Gastrocnemius medialis (tissue), 4 donors: ENCODE measurements at regions not wholly inside any gene's neighbourhood (a gene's known extent, or its start where the extent isn't known, plus 50 kb on each side); places are given as distances from the start of the nearest gene placed in this dataset.

Source experiments
- POLR2A ChIP-seq, 2 donors: fragments of 450-650 bp; IDR thresholded peaks; one replicate each; pipeline ENCODE4 v1.6.1; 2017; ENCODE audit warnings: antibody characterized with exemption in 2 of 2, mild to moderate bottlenecking in 2 of 2, moderate library complexity in 2 of 2
- TF ChIP-seq, protein P1 (sequence below), 5 experiments: fragments of 450-650 bp in 3 of 5; fragments of 200-600 bp in 2 of 5; sonication (generic) in 2 of 5; IDR thresholded peaks in 4 of 5; conservative IDR thresholded peaks in 1 of 5; 1 replicate in 4 of 5; 2 replicates in 1 of 5; pipeline ENCODE4 v1.5.1; 2016 to 2019; ENCODE audit warnings: antibody characterized with exemption in 5 of 5, mild to moderate bottlenecking in 3 of 5, moderate library complexity in 3 of 5

GRCh38 chr6:11415557-11415956, 122.0 kb upstream of the TMEM170B start:
- TF ChIP-seq POLR2A (IDR thresholded peaks at IDR 0.05) = no peak
- TF ChIP-seq, protein P1, sequence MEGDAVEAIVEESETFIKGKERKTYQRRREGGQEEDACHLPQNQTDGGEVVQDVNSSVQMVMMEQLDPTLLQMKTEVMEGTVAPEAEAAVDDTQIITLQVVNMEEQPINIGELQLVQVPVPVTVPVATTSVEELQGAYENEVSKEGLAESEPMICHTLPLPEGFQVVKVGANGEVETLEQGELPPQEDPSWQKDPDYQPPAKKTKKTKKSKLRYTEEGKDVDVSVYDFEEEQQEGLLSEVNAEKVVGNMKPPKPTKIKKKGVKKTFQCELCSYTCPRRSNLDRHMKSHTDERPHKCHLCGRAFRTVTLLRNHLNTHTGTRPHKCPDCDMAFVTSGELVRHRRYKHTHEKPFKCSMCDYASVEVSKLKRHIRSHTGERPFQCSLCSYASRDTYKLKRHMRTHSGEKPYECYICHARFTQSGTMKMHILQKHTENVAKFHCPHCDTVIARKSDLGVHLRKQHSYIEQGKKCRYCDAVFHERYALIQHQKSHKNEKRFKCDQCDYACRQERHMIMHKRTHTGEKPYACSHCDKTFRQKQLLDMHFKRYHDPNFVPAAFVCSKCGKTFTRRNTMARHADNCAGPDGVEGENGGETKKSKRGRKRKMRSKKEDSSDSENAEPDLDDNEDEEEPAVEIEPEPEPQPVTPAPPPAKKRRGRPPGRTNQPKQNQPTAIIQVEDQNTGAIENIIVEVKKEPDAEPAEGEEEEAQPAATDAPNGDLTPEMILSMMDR (IDR thresholded peaks at IDR 0.05 in 4 of 5, conservative IDR thresholded peaks at IDR 0.05 in 1 of 5) = no peak
